ENCODE measurements at regions not wholly inside any gene's neighbourhood (a gene's known extent, or its start where the extent isn't known, plus 50 kb on each side); places are given as distances from the start of the nearest gene placed in this dataset.
"Not testable (repeated sequence)": the region's sequence is repeated elsewhere in the genome, so short reads cannot be mapped to it uniquely, and the experiment has no call there.

- Mint-ChIP-seq H3K27me3 (no peaks in the 10 kb centered on the region), H3K27ac (no peak overlapping the region), H3K4me3 (no peak overlapping the region), H3K9me3 (no peaks in the 10 kb centered on the region), H3K4me1 (no peaks in the 10 kb centered on the region), H3K36me3 (no peaks in the 10 kb centered on the region)
- DNase-seq: no peak
Measured at GRCh38 chrX:4674028-4674782, 960.8 kb upstream of the PRKX start.

GRCh38 chrX:4671344-4671743 is 957.9 kb upstream of the PRKX start:
- no peak for DNase-seq
- H3K4me1 Mint-ChIP-seq: no peaks in the 10 kb centered on the region
- H3K36me3 Mint-ChIP-seq: no peaks in the 10 kb centered on the region
- no peaks in the 10 kb centered on the region for H3K27me3 Mint-ChIP-seq
- no peak overlapping the region for H3K4me3 Mint-ChIP-seq
- no peaks in the 10 kb centered on the region for H3K9me3 Mint-ChIP-seq
- H3K27ac Mint-ChIP-seq: no peak overlapping the region

DNA sequence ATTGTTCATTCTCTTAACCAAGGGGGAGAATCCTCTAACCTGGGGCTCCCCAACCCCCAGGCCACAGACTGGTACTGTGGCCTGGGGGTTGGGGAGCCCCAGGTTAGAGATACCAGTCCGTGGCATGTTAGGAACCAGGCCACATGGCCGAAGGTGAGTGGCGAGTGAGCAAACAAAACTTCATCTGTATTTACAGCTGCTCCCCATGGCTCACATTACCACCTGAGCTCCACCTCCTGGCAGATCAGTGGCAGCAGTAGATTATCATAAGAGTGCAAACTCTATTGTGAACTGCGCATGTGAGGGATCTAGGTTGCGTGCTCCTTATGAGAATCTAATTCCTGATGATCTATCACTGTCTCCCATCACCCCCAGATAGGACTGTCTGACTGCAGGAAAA is 957.2 kb upstream of the PRKX start:
- Mint-ChIP-seq H3K9me3 (no peaks in the 10 kb centered on the region), H3K4me1 (no peaks in the 10 kb centered on the region), H3K36me3 (no peaks in the 10 kb centered on the region)

GRCh38 chrX:4668802-4669536 is 955.5 kb upstream of the PRKX start:
- Mint-ChIP-seq H3K36me3 (no peaks in the 10 kb centered on the region), H3K27ac (no peak overlapping the region), H3K4me3 (no peak overlapping the region), H3K9me3 (no peaks in the 10 kb centered on the region), H3K4me1 (no peaks in the 10 kb centered on the region), H3K27me3 (no peaks in the 10 kb centered on the region)
- DNase-seq: no peak

More for the DNA sequence above, 957.2 kb upstream of the PRKX start:
- no peak for DNase-seq
- no peak overlapping the region for H3K4me3 Mint-ChIP-seq
- no peaks in the 10 kb centered on the region for H3K27me3 Mint-ChIP-seq
- H3K27ac Mint-ChIP-seq: no peak overlapping the region

DNA sequence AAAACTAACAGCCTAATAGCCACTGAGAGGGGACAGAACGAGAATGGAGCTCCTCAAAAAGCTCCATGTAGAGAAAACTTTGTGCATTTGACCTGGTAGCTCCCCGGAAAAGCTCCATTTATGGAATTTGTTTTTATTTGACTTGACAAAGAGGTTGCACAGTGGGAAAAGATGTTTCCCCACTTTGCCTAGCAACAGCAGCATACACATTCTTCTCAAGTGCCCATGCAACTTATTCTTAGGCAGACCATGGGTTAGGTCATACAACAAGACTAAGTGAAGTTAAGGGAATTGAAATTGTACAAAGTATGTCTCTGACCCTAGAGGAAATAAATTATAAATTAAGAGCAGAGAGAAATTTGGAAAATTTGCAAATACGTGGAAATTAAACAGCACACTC is 949.6 kb upstream of the PRKX start:
- Mint-ChIP-seq H3K4me1 (no peaks in the 10 kb centered on the region), H3K36me3 (no peaks in the 10 kb centered on the region), H3K27me3 (no peaks in the 10 kb centered on the region), H3K27ac (no peak overlapping the region), H3K9me3 (peaks cover 4% of the 10 kb centered on the region), H3K4me3 (no peak overlapping the region)
- no peak for DNase-seq

GRCh38 chrX:4661771-4662170 is 948.3 kb upstream of the PRKX start:
- no peaks in the 10 kb centered on the region for H3K27me3 Mint-ChIP-seq

DNA sequence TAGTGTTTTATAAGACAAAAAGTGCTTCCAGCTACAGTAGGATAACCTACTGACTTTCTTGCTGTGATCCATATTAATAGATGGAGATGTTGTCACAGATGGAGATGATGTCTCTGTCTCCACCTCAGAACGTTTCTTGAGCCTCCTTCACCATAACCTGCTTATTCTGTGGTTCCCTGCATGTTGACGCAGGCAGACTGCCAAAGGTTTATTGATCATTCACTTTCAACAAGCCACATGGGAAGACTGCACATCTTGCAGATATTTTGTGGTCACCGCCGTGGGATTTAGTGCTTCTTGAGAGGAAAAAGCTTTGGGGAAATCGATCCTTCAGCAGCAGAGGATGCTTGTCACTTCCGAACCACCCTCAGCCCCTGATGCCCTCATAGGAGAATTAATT is 943.0 kb upstream of the PRKX start:
- Mint-ChIP-seq H3K4me3 (no peak overlapping the region), H3K4me1 (no peaks in the 10 kb centered on the region), H3K36me3 (no peaks in the 10 kb centered on the region), H3K27me3 (no peaks in the 10 kb centered on the region), H3K27ac (no peak overlapping the region), H3K9me3 (peaks cover 4% of the 10 kb centered on the region)
- no peak for DNase-seq

More at GRCh38 chrX:4661771-4662170, 948.3 kb upstream of the PRKX start:
- Mint-ChIP-seq H3K9me3 (peaks cover 4% of the 10 kb centered on the region), H3K4me3 (no peak overlapping the region), H3K27ac (no peak overlapping the region), H3K36me3 (no peaks in the 10 kb centered on the region), H3K4me1 (no peaks in the 10 kb centered on the region)
- DNase-seq: no peak

- Mint-ChIP-seq H3K36me3 (no peaks in the 10 kb centered on the region), H3K4me3 (no peak overlapping the region), H3K27me3 (no peaks in the 10 kb centered on the region), H3K9me3 (peaks cover 4% of the 10 kb centered on the region), H3K27ac (no peak overlapping the region), H3K4me1 (no peaks in the 10 kb centered on the region)
- no peak for DNase-seq
Measured at GRCh38 chrX:4655743-4656142, 942.3 kb upstream of the PRKX start.

DNA sequence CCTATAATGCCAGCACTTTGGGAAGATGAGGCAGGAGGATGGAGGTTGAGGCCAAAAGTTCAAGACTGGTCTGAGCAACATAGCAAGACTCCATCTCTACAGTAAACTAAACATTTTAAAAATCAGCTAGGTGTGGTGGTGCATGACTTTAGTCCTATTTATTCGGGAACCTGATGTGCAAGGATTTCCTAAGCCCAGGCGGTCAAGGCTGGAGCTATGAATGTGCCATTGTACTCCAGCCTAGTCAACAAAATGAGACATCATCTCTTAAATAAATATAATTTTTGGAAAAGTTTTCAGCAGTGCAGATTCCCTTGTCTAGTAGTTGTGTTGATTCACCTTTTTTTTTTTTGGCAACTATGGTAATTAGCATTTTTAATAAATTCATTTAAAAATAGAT is 928.7 kb upstream of the PRKX start:
- H3K36me3 Mint-ChIP-seq: no peaks in the 10 kb centered on the region
- no peaks in the 10 kb centered on the region for H3K27me3 Mint-ChIP-seq
- H3K4me3 Mint-ChIP-seq: no peak overlapping the region
- no peak overlapping the region for H3K27ac Mint-ChIP-seq
- H3K9me3 Mint-ChIP-seq: no peaks in the 10 kb centered on the region
- DNase-seq: no peak
- no peaks in the 10 kb centered on the region for H3K4me1 Mint-ChIP-seq

DNA sequence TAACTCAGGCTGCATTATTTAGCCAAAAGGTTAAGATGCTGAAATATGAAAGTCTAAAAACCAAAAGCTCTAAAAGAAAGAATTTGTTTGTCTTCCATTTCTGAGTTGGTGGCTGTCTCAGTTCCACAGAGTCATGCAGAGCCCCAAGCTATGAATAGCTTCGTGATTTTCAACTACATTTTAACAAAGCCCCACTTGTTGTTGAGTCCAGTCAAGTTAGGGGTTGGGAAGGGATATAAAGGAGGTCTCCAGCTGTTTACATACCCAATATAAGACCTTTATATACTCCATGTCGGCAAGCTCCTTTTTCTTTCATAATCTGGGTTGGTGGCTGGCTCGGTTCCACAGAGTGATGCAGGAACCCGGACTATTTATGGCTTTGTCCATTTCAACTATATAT is 924.6 kb upstream of the PRKX start:
- Mint-ChIP-seq H3K27me3 (no peaks in the 10 kb centered on the region), H3K4me1 (no peaks in the 10 kb centered on the region), H3K4me3 (no peak overlapping the region), H3K9me3 (no peaks in the 10 kb centered on the region), H3K36me3 (no peaks in the 10 kb centered on the region), H3K27ac (no peak overlapping the region)
- DNase-seq: no peak

GRCh38 chrX:4627414-4627813 is 914.0 kb upstream of the PRKX start:
- DNase-seq: no peak
- no peak overlapping the region for H3K4me3 Mint-ChIP-seq
- H3K36me3 Mint-ChIP-seq: no peaks in the 10 kb centered on the region
- H3K27me3 Mint-ChIP-seq: no peaks in the 10 kb centered on the region
- H3K4me1 Mint-ChIP-seq: no peaks in the 10 kb centered on the region
- peaks cover 1% of the 10 kb centered on the region for H3K9me3 Mint-ChIP-seq
- H3K27ac Mint-ChIP-seq: no peak overlapping the region

GRCh38 chrX:4622486-4623167 is 909.2 kb upstream of the PRKX start:
- Mint-ChIP-seq H3K9me3 (peaks cover 4% of the 10 kb centered on the region), H3K27ac (no peak overlapping the region), H3K4me3 (no peak overlapping the region), H3K4me1 (no peaks in the 10 kb centered on the region), H3K27me3 (no peaks in the 10 kb centered on the region), H3K36me3 (no peaks in the 10 kb centered on the region)
- no peak for DNase-seq

DNA sequence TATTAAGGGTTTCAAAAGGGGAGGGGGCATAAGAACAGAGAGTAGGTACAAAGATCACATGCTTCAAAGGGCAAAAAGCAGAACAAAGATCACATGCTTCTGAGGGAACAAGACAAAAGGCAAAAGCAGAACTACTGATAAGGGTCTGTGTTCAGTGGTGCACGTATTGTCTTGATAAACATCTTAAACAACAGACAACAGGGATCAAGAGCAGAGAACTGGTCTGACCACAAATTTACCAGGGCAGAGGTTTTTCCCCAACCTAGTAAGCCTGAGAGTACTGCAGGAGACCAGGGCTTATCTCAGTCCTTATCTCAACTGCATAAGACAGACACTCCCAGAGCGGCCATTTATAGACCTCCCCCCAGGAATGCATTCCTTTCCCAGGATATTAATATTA is 900.2 kb upstream of the PRKX start:
- not testable (repeated sequence) for H3K4me3 Mint-ChIP-seq

DNA sequence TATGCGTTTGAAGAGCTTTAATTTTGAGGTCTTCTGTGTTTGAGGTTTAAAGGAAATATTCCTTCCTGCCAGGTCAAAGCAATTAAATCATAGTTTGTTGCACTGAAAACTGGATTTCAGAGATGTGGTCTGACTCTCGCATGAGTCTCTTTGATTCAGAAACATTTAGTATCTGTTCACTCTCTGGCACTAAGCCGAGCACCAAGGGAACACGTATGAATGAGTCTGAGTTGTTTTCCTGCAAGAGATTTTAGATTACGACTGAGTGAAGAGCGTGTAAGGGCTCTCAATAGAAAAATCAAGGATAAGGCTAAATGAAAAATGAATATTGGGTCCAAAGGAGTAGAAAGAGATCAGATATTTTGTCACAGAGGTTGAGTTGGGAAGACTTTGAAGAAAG is 875.4 kb upstream of the PRKX start:
- no peak for DNase-seq
- Mint-ChIP-seq H3K27me3 (no peaks in the 10 kb centered on the region), H3K27ac (no peak overlapping the region), H3K4me3 (no peak overlapping the region), H3K4me1 (no peaks in the 10 kb centered on the region), H3K9me3 (no peaks in the 10 kb centered on the region), H3K36me3 (no peaks in the 10 kb centered on the region)

More for the DNA sequence above, 900.2 kb upstream of the PRKX start:
- H3K27ac Mint-ChIP-seq, H3K36me3 Mint-ChIP-seq, H3K27me3 Mint-ChIP-seq, H3K4me1 Mint-ChIP-seq, DNase-seq, H3K9me3 Mint-ChIP-seq: not testable (repeated sequence)

DNA sequence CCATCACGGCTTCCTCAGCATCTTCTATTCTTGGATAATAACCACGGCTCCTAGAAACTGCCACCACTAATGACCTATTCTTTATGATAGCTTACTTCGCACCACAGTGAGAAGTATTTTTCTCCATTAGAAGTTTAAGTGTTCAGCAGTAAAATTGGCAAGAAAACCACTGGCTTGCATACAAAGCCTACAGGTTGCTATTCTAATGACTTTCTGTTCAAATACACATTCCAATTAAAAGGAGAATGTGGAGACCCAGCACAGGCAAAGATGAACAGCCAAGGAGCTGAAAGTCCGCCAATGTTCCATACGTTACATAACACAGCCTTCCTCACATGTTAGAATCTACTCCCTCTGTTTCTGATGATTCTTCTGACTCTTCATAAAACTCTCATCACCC is 875.0 kb upstream of the PRKX start:
- no peak for DNase-seq
- Mint-ChIP-seq H3K27ac (no peak overlapping the region), H3K27me3 (no peaks in the 10 kb centered on the region), H3K4me1 (no peaks in the 10 kb centered on the region), H3K4me3 (no peak overlapping the region), H3K9me3 (no peaks in the 10 kb centered on the region), H3K36me3 (no peaks in the 10 kb centered on the region)
